GF-D8 (cell line): ENCODE measurements at regions not wholly inside any gene's neighbourhood (a gene's known extent, or its start where the extent isn't known, plus 50 kb on each side); places are given as distances from the start of the nearest gene placed in this dataset.
"Not testable (repeated sequence)": the region's sequence is repeated elsewhere in the genome, so short reads cannot be mapped to it uniquely, and the experiment has no call there.

ENCODE experiments used
- DNase-seq: peaks from one replicate; lab custom pipeline; 2025; lab: John Stamatoyannopoulos, UW

DNA sequence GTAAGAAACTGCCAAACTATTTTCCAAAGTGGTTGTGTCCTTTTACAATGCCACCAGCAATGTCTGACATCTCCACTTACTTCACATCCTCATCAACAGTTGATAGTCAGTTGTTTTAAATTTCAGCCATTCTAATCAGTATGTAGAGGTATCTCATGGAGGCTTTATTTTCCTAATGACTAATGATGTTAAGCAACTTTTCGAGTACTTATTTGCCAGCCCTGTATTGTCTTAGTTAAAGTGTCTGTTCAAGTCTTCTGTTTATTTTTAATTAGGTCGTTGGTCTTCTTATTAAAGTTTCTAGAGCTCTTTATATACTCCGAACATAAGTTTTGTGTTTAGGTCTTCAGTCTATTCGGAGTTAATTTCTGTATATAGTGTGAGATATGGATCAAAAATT is 54.9 kb upstream of the NBPF12 start:
- not testable (repeated sequence) for DNase-seq

DNA sequence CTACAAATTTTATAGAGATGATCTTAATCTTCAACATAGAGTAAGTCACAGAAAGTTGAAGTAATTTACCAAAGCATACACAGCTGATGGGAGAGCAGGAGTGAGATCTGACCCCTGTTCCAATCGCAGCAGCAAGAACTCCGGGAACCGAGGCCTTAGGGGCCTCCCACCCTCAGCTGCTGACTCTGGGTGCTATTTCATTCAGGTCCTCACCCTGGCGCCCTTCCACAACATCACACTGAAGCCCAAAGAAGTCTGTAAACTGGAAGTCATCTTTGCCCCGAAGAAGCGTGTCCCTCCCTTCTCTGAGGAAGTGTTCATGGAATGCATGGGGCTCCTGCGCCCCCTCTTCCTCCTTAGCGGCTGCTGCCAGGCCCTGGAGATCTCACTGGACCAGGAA is 57.0 kb upstream of the NBPF12 start:
- DNase-seq: not testable (repeated sequence)

DNA sequence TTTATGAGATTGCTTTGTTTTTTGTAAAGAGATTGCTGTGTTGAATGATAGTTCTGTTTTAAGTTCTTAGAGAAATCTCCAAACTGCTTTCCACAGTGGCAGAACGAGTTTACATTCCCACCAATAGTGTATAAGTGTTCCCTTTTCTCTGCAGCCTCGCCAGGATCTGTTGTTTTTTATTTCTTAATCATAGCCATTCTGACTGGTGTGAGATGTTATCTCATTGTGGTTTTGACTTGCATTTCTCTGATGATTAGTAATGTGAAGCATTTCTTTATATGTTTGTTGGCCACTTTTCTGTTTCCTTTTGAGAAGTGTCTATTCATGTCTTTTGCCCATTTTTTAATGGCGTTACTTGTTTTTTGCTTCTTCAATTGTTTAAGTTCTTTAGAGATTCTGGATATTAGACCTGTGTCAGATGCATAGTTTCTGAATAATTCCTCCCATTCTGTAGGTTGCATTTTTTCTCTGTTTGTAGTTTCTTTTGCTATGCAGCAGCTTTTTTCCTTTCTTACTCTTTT is 74.3 kb upstream of the NBPF12 start:
- not testable (repeated sequence) for DNase-seq

DNA sequence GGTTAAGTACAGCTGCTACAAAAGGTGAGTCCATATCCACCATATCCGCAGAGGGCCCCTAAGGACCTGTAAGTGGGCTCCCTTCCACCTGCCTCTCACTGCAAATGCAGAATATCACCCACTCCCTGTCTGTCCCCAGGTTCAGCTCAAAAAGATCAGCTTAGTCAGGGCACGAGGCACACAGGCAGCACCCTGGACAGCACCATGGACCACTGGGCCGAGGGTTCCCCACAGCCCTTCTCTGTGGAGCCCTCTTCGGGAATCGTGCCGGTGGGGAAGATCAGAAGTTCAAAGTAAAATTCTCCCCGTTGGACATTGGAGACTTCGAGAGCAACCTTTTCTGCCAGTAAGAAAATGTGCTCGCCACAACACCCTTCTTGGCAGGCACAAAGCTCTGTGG is 85.0 kb upstream of the NBPF12 start:
- DNase-seq: not testable (repeated sequence)

DNA sequence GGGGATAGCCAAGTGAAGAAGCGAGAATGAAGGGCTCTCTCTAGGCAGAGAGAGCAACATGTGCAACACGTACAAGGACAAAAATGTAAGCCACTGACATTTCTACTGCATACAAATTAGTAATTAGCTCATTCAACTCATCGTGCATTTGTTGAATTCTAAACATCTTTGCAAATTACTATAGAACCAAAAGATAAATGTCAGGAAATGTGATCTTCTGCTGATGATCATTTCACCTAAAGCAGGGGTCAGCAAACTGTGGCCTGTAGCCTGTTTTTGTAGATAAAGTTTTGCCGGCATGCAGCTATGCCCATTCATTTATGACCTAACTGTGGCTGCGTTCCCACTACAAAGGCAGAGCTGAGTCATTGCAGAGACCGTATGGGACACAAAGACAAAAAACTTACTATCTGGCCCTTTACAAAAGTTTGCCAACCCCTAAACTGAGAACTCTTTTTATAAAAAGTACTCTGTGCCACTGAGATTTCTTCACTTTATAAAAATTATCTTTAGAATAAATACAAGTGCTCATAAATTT is 87.7 kb upstream of the NBPF12 start:
- DNase-seq: not testable (repeated sequence)

DNA sequence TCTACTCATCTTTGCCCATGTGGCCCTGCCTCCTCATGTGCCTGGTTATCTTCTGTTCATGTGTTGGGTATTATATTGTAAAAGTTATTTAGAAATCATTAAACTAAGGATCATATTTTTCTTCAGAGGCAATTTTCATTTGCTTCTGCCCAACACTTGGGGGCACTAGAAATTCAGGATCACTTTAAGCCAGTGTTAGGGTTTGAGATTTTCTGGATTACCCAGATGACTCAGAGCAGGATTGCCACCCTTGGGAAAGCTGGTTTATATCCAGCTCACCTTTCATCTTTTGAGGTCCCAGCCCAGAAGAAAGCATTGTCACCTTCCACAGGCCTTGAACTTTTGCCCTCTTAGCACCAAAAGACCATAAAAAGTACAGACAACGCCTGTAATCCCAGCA is 99.4 kb upstream of the NBPF12 start:
- not testable (repeated sequence) for DNase-seq

DNA sequence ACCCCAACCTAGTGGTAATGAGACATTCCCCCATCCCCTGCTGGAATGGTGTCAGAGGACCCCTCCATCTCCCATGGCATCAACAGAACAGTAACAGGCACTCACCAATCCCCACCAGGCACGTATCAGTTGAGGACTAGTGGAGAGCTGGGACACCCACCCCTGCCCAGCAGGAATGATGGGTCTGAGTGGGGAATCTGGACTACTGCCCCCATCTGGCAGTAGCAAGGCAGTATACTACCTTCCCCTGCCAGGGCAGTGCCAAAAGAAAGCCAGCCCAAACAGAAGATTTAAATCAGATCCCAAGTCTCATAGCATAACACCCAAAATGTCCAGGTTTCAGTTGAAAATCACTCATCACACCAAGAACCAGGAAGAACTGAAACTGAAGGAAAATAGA is 111.2 kb upstream of the NBPF12 start:
- not testable (repeated sequence) for DNase-seq

DNA sequence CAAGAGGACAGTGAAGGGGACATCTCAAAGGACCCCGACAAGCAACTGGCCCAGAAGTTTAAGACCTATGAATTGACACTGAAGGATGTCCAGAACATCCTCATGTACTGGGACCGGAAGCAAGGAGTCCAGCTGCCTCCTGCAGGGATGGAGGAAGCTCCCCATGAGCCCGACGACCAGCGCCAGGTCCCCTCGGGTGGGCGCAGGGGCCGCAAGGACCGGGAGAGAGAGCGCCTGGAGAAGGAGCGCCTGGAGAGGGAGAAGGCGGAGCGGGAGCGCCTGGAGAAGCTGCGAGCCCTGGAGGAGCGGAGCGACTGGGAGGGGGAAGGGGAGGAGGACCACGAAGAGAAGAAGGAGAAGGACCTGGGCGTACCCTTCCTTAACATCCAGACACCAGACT is 143.9 kb upstream of the NBPF12 start:
- not testable (repeated sequence) for DNase-seq

DNA sequence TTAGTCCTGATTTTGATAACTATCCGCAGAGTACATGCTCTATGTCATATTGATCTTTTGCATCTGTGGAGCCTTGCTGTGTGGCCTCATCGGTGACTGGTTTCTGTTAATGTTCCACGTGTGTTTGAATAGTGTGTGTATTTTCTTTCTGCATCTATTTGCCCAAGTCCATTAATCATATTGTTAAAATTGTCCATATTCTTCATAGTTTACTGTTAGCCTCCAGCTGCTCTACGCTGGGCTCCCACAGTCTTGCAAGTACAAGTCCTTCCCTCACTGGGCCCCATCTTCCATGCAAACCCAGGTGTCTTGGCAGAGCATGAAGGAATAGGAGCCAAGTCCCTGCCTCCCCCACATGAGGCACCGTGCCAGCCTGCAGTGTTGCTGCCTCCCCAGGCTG is 145.4 kb upstream of the NBPF12 start:
- not testable (repeated sequence) for DNase-seq

DNA sequence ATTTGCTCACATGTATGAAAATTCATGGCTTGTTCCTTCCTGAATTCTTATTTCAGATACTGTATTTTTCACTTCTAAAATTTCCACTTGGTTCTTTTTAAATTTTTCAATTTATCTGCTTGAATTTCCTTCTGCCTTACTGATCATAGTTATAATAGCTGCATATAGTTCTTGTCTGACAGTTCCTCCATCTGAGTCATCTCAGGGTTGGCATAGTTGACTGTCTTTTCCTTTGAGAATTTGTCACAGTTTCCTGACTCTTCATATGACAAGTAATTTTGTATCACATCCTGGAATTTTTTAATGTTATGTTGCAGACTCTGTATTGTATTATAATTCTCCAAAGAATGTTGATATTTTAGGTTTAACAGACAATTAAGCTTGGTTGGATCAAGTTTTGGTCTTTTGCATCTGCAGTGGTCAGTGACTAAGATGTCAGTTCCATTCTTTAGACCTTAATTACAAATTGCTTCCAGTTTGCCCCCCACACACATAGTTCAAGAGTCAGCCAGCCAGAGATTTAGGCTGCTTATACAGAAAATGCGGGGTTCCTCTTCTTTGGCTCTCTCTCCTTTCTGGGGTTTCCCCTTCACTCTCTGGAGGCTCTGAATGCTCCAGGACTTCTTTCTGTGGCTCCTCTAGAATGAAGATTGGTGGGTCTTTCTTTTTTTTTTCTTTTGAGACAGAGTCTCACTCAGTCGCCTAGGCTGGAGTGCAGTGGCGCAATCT is 153.7 kb upstream of the NBPF12 start:
- not testable (repeated sequence) for DNase-seq

DNA sequence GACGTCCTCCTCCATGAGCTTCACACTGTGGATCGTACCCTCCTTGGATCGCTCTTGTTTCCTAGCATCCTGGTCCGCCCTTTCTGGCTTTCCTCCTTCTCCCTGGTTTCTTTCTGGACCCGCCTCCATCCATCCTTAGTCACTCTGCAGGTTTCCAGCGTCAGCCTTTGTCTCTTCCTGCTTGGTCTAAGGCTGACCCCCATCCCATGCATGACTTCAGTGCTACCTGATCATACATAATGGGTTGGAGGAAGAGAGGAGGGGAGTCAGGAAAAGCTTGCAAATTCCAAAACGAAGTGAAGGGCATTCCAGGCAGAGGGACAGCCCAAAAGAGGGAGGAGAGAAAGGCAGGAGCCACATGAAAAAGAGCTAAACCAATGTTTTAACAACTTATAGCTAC is 156.9 kb upstream of the NBPF12 start:
- DNase-seq: not testable (repeated sequence)

DNA sequence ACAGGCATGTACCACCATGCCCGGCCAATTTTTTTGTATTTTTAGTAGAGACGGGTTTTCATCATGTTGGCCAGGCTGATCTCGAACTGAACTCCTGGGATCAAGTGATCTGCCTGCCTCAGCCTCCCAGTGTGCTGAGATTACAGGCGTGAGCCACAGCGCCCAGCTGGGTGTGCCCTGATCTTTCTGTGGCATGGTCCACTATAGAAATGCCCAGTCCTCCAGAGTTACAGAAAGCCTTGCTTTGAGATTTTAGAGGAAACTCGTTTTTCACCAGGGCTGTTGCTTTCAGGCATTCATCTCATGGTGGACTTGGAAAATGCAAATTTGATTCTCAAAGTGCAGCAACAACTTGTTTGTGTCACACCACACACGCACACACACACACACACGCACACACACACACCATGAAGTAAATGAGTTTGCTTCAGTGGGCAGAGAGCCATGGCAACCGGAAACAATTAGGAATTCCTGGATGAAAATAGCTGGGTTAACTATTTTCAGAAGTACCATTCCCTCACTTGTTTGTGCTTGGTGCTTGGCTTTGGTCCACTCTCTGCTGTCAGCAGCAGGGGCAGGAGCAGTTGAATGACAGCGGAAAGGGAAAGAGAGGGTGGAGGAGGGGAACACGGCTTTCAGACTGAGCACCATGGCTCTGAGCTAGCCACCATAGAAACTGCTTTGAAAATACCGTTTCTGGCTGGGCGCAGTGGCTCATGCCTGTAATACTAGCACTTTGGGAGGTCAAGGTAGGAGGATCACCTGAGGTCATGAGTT is 160.1 kb upstream of the NBPF12 start:
- not testable (repeated sequence) for DNase-seq

DNA sequence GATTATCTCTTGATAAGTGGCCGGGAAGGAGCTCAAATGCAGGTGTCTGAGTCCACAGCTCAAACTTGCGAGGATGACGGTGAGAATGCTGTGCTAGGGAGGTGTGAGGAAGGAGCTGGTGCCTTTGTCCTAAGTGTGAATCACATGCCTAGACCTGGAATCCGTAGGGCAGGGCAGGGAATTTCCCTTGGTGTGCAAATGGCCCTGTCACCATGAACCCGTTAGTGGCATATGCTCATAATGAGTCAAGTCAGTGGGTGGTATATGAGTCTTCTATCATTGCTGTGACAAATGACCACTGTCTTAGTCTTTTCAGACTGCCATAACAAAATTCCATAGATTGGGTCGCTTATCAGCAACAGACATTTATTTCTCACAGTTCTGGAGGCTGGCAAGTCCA is 163.1 kb upstream of the NBPF12 start:
- DNase-seq: not testable (repeated sequence)

DNA sequence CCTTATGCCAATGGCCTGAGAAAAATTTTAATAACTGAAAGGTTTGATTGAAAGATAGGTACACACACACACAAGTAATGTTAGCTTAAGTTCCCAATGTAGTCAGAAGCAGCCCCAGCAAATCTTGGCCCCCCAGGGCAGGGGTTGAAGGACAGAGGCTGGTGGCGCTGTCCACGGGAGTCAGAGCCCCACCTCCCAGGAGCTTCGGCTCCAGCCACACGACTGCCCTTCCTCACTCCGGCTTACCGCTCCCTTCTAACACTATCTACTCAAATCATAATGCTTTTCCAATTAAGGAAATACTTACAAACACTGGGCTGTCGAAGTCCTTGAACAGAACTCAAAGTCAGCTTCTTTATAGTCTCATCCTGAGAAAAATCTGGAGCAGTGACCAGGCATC is 163.9 kb upstream of the NBPF12 start:
- not testable (repeated sequence) for DNase-seq

DNA sequence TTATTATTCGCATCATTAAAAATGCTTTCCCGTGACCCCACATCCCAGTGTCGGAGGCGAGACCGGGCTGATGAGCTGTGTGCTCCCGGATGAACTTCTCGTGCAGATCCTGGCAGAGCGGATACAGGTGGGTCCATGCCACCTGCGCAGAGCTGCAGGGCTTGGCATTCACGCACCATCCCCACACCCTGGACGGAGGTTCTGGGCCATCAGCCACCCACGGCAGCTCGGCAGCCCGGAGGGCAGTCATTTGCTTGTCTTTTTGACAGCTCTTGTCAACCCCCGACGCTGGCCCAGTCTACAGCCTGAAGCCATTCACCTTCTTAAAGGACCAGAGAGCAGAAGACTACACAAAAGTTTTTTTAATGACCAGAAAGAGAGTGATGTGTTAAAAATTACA is 166.7 kb upstream of the NBPF12 start:
- not testable (repeated sequence) for DNase-seq

DNA sequence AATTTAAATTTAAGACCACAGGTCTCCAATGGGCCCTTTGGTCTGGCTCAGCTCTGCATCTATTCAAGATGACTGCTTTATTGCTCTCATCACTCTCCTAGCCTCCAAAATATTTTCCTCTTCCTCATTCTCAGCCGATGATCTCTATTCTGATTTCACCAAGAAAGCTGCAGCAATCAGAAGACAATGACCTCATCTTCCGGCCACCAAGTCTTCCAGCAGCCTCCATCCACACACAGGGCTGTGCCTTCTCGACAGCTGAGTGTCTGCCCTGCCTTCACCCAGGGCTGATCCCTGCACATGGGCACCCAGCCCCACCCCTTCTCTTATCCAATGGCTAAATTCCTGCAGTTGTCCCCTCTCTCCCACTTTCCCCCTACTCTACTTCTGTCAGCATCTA is 167.1 kb upstream of the NBPF12 start:
- DNase-seq: not testable (repeated sequence)

DNA sequence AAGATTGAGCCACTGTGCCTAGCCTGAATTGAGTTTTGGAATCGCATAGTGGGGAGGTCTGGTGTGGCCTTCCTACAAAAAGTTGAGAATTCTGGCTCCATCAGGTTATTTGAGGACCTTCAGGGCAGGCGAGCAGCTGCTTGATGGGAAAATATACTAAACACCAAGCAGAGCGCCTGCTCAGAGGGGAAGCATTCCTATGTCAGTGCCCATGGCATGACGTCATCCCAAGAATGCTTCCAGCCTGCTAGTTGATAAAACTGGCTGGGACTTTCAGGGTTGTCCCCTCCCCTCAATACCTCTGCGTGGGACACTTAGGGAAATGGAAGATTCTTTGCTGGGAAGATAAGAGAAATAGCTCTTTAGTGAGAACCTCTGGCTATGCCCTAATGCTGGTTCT is 174.9 kb upstream of the NBPF12 start:
- not testable (repeated sequence) for DNase-seq

DNA sequence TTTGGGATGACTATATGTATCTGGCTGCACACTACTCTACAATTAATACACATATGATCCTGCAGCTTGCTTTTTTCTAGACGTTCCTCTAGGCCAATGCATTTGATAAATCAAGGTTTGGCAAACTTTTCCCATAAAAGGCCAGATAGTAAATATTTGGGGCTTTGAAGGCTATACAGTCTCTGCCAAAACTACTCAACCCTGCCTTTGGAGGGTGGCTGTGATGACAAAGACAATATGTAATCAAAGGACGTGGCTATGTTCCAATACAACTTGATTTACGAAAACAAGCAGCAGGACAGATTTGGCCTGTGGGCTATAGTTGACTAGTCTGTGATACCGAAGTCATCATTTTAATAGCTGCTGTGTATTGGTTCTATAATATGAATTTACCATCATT is 181.3 kb upstream of the NBPF12 start:
- DNase-seq: not testable (repeated sequence)

DNA sequence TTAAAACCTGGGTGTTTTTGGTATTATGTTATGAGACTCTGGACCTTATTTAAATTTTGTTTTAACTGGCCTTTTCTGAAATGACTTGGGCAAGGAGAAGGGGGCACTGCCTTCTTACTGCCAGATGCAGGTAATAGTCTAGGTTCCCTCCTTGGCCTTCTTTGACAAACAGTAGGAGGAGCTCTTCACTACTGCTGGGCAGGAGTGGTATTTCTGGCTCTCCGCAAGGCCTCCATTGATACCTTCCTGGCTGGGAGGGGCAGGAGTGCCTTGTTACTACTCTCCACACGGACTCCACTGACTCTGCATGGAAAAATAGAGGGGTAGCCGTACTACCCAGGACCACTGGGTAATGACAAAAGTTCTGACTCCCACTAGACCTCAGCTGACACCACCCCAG is 189.4 kb upstream of the NBPF12 start:
- not testable (repeated sequence) for DNase-seq

DNA sequence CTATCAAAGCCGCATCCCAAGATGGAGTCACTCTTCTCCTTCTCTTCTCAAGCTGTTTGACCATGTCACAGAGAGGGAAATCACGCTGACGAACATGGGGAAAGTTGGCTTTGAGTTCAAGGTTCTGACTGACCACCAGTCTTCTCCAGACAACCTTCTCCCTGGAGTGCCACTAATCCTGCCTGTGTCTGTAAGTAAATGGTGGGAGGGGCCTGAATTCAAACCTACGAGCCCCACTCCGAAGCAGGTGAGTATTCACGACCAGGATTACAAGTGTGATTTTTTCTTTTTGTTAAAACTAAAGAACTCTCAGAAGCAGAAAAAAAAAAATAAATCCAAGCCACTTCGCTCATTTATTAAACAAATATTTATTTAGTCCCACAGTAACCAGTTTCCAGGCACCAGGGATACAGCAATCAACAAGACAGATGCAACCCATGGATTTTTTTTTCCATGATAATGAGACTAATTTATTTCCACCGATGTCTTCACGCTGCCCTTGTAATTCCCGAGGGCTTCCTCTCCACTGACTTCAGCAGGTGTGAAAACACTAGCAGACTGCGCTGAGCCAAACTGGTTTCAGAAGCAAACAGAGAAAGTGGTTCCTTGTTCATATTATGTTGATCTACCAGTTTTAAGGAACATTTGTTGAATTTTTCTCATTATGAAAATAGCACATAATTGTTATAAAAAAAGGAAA is 206.0 kb upstream of the NBPF12 start:
- not testable (repeated sequence) for DNase-seq

DNA sequence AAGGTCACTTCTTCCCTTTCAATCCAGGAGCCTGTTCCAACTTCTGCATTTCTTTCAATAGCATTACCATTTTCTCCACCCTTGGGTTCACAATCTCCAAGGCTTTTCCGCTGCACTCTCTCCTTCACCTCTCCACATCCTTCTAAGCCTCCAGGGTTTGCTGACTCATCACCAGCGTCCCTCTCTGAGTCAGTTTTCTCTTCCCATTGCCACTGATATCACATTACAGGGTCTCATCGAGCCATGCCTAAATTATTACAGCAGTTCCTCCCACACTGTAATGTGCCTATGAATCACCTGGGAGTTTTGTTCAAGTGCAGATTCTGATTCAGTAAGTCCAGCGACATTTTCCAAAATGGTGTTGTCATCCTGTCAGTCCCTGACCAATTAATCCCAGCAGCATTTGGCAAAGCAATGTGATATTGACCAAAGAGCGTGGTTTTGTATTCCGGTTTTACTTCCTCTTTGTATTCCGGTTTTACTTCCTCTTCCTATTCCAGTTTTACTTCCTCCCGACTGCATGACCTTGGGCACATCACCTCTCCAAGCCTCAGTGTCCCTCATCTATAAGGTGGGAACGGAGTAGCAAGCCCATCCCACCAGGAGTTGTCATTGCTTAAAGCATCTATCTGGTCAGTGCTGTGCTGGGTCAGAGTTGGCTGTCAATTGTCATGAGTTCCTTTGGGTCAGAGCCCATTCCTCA is 208.3 kb upstream of the NBPF12 start:
- DNase-seq: not testable (repeated sequence)

DNA sequence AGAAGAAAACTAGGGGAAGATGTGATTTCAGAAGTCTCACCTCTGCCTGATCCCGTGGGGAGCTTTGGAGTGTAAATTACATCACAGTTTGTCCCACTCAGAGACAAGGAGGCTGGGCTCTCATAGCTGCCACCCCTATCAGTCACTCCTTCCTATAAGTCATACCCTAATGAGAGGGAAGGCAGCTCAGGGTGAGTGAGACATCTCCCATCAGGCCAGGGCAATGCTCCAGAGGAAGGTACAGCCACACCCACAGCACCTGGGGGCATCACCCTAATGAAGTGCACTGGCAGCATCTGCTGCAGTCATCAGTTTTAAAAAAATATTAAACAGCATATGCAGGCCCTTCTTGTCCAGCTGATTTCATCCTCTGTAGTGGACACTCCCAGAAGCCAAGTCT is 223.1 kb upstream of the NBPF12 start:
- DNase-seq: not testable (repeated sequence)
